H9 (cell line): ENCODE measurements at regions not wholly inside any gene's neighbourhood (a gene's known extent, or its start where the extent isn't known, plus 50 kb on each side); places are given as distances from the start of the nearest gene placed in this dataset.

Experiments
- DNase-seq: peaks from one replicate; pipeline ENCODE4 v3.0.0-alpha.2; 2017
- H2AFZ ChIP-seq: one replicate; pipeline ENCODE4 v1.6.1; 2013; ENCODE audit warnings: mild to moderate bottlenecking, low read length, control low read depth, moderate library complexity
- H2AK5ac ChIP-seq: 2 replicates; pipeline ENCODE4 v1.6.1; 2013; ENCODE audit warnings: low read length, control low read depth, mixed read lengths; ENCODE audit not compliant: insufficient read length
- H2BK120ac ChIP-seq: one replicate; pipeline ENCODE4 v1.6.1; 2013; ENCODE audit warnings: low read depth, mild to moderate bottlenecking, low read length, control low read depth, inconsistent platforms; ENCODE audit not compliant: poor library complexity, severe bottlenecking
- H2BK12ac ChIP-seq: 2 replicates; pipeline ENCODE4 v1.6.1; 2013; ENCODE audit warnings: low read length, control low read depth, mixed read lengths, low read depth; ENCODE audit not compliant: insufficient read length
- H2BK15ac ChIP-seq: 2 replicates; pipeline ENCODE4 v1.6.1; 2013; ENCODE audit warnings: low read depth, low read length, control low read depth
- H2BK20ac ChIP-seq: one replicate; pipeline ENCODE4 v1.6.1; 2013; ENCODE audit warnings: low read depth, mild to moderate bottlenecking, low read length, control low read depth, inconsistent platforms; ENCODE audit not compliant: poor library complexity, severe bottlenecking
- H2BK5ac ChIP-seq: 2 replicates; pipeline ENCODE4 v1.6.1; 2013; ENCODE audit warnings: low read length, control low read depth, mixed read lengths; ENCODE audit not compliant: insufficient read length
- H3K14ac ChIP-seq: 2 replicates; pipeline ENCODE4 v1.6.1; 2013; ENCODE audit warnings: low read length, control low read depth; ENCODE audit not compliant: insufficient read depth
- H3K18ac ChIP-seq: 2 replicates; pipeline ENCODE4 v1.6.1; 2013; ENCODE audit warnings: low read depth, mild to moderate bottlenecking, mixed read lengths, low read length, control low read depth; ENCODE audit not compliant: insufficient read length
- H3K23ac ChIP-seq: 2 replicates; pipeline ENCODE4 v1.6.1; 2013; ENCODE audit warnings: low read length, control low read depth, mixed read lengths, low read depth; ENCODE audit not compliant: insufficient read length
- H3K23me2 ChIP-seq: 2 replicates; pipeline ENCODE4 v1.6.1; 2013; ENCODE audit warnings: low read depth, mild to moderate bottlenecking, mixed read lengths, low read length, control low read depth; ENCODE audit not compliant: insufficient read length, poor library complexity, severe bottlenecking
- H3K27ac ChIP-seq: 2 replicates; pipeline ENCODE4 v1.5.1; 2013; ENCODE audit warnings: low read length, control low read depth, mixed read lengths, low read depth; ENCODE audit not compliant: insufficient read length
- H3K27me3 ChIP-seq: 2 replicates; pipeline ENCODE4 v1.6.1; 2013; ENCODE audit warnings: low read length, control low read depth, inconsistent platforms; ENCODE audit not compliant: insufficient read depth
- H3K4ac ChIP-seq: 2 replicates; pipeline ENCODE4 v1.6.1; 2013; ENCODE audit warnings: low read depth, mild to moderate bottlenecking, control low read depth, inconsistent platforms, low read length, moderate library complexity
- H3K4me1 ChIP-seq: 2 replicates; pipeline ENCODE4 v1.6.1; 2013; ENCODE audit warnings: low read length, control low read depth, inconsistent platforms; ENCODE audit not compliant: insufficient read depth
- H3K4me2 ChIP-seq: 2 replicates; pipeline ENCODE4 v1.6.1; 2013; ENCODE audit warnings: low read length, control low read depth, mixed read lengths; ENCODE audit not compliant: insufficient read length, insufficient read depth
- H3K56ac ChIP-seq: 2 replicates; pipeline ENCODE4 v1.6.1; 2013; ENCODE audit warnings: low read depth, mild to moderate bottlenecking, mixed read lengths, low read length, control low read depth; ENCODE audit not compliant: insufficient read length
- H3K79me1 ChIP-seq: 2 replicates; pipeline ENCODE4 v1.6.1; 2013; ENCODE audit warnings: low read depth, mild to moderate bottlenecking, moderate library complexity, low read length, control low read depth, inconsistent platforms; ENCODE audit not compliant: insufficient read depth, poor library complexity, severe bottlenecking
- H3K79me2 ChIP-seq: 2 replicates; pipeline ENCODE4 v1.6.1; 2013; ENCODE audit warnings: low read length, control low read depth, inconsistent platforms; ENCODE audit not compliant: insufficient read depth
- H3K9ac ChIP-seq: 2 replicates; pipeline ENCODE4 v1.6.1; 2013; ENCODE audit warnings: low read length, control low read depth, mixed read lengths; ENCODE audit not compliant: insufficient read length; ENCODE audit errors: extremely low read depth
- H3K9me3 ChIP-seq: one replicate; pipeline ENCODE4 v1.6.1; 2013; ENCODE audit warnings: low read depth, low read length, inconsistent platforms; ENCODE audit not compliant: control insufficient read depth
- H3T11ph ChIP-seq: one replicate; pipeline ENCODE4 v1.6.1; 2013; ENCODE audit warnings: mild to moderate bottlenecking, low read length, control low read depth, inconsistent platforms
- H4K20me1 ChIP-seq: one replicate; pipeline ENCODE4 v1.6.1; 2013; ENCODE audit not compliant: control insufficient read depth, insufficient read length, insufficient read depth
- H4K5ac ChIP-seq: 2 replicates; pipeline ENCODE4 v1.6.1; 2013; ENCODE audit warnings: low read depth, mild to moderate bottlenecking, mixed read lengths, low read length, control low read depth; ENCODE audit not compliant: insufficient read length
- H4K8ac ChIP-seq: replicated peaks from 2 replicates; pipeline ENCODE4 v1.6.1; 2013; ENCODE audit warnings: low read length, control low read depth, mixed read lengths, low read depth; ENCODE audit not compliant: insufficient read length
- H4K91ac ChIP-seq: 2 replicates; pipeline ENCODE4 v1.6.1; 2013; ENCODE audit warnings: low read depth, mild to moderate bottlenecking, moderate library complexity, mixed read lengths, low read length, control low read depth; ENCODE audit not compliant: insufficient read length
- H3K27ac Mint-ChIP-seq, 3 experiments: 2 replicates in 2 of 3; 3 replicates in 1 of 3; pipeline ENCODE4 v1.8.0; 2020 to 2021; ENCODE audit warnings: mixed read lengths in 3 of 3, mild to moderate bottlenecking in 1 of 3, moderate library complexity in 1 of 3
- H3K27me3 Mint-ChIP-seq: 2 replicates; pipeline ENCODE4 v1.8.0; 2021; ENCODE audit warnings: low read depth, mild to moderate bottlenecking, moderate library complexity, mixed read lengths
- H3K36me3 Mint-ChIP-seq, 3 experiments: 2 replicates in 2 of 3; 3 replicates in 1 of 3; pipeline ENCODE4 v1.8.0; 2020 to 2021; ENCODE audit warnings: low read depth in 3 of 3, mixed read lengths in 3 of 3; ENCODE audit not compliant: insufficient read depth in 1 of 3
- H3K4me1 Mint-ChIP-seq, 2 experiments: 2 replicates each; pipeline ENCODE4 v1.8.0; 2020; ENCODE audit warnings: mixed read lengths in 2 of 2
- H3K4me3 Mint-ChIP-seq, 2 experiments: 2 replicates in 1 of 2; 3 replicates in 1 of 2; pipeline ENCODE4 v1.8.0; 2020 to 2021; ENCODE audit warnings: mild to moderate bottlenecking in 2 of 2, mixed read lengths in 2 of 2, moderate library complexity in 1 of 2
- H3K9me3 Mint-ChIP-seq, 2 experiments: 2 replicates in 1 of 2; 3 replicates in 1 of 2; pipeline ENCODE4 v1.8.0; 2020; ENCODE audit warnings: mild to moderate bottlenecking in 2 of 2, mixed read lengths in 2 of 2, moderate library complexity in 1 of 2
- WGBS: extraction: QIAGEN DNeasy Blood & Tissue Kit; methylation state at CpG from one replicate; pipeline ENCODE4 v1.1.7; 2013; ENCODE audit warnings: missing lambda C conversion rate, low lambda C conversion rate, mixed read lengths; ENCODE audit not compliant: insufficient read length; ENCODE audit errors: extremely low coverage; 5-methylcytosine and 5-hydroxymethylcytosine counted together
- TF ChIP-seq, protein P1 (sequence below): fragments of 200-600 bp; sonication (generic); conservative IDR thresholded peaks from 3 replicates; pipeline ENCODE4 v1.8.0; 2021; ENCODE audit warnings: antibody characterized with exemption, mild to moderate bottlenecking

DNA sequence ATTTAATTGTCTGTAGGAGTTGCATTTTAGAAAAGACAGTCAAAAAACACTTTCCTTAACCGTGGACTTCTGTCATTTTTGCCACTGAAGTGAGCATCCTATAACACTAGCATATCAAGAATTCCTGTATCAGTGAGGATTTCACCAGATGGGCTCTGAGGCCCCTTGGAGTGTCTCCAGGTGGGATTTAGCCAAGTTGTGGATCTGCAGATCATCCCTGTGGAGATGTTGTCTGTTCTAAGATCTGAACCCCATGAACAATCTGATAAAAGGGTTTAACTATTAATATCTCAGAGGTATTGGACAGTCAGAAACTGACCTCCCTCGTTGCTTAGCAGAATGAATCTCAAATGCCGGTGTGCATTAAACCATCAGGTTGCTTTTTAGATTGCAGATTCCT is 165.0 kb upstream of the SRRM4 start:
- WGBS = no CpG with 5 or more reads among the region's 3 CpGs

More for the DNA sequence above, 165.0 kb upstream of the SRRM4 start:
- Histone ChIP-seq H3K27ac (no peak overlapping the region), H3T11ph (no peak overlapping the region), H4K91ac (no peak overlapping the region), H3K79me1 (no peaks in the 10 kb centered on the region), H3K14ac (no peak overlapping the region), H2BK15ac (no peak overlapping the region), H2AFZ (no peak overlapping the region), H4K20me1 (no peaks in the 10 kb centered on the region), H3K27me3 (no peaks in the 10 kb centered on the region), H3K79me2 (no peaks in the 10 kb centered on the region), H3K4me1 (no peaks in the 10 kb centered on the region), H2BK20ac (no peak overlapping the region), H2BK120ac (no peak overlapping the region), H3K18ac (no peak overlapping the region), H2AK5ac (no peak overlapping the region), H2BK12ac (no peak overlapping the region), H3K23me2 (peaks cover 3% of the 10 kb centered on the region), H2BK5ac (no peak overlapping the region), H3K9ac (no peak overlapping the region), H4K5ac (no peak overlapping the region), H3K9me3 (no peaks in the 10 kb centered on the region), H3K4ac (no peak overlapping the region), H3K56ac (no peak overlapping the region), H4K8ac (no peak overlapping the region), H3K23ac (no peak overlapping the region), H3K4me2 (no peak overlapping the region)
- DNase-seq = no peak
- Mint-ChIP-seq H3K27me3 (no peaks in the 10 kb centered on the region; the same call in 1 of the 2 replicates), H3K4me1 (peaks cover 25 to 30% of the 10 kb centered on the region in 2 experiments), H3K9me3 (no peaks in the 10 kb centered on the region), H3K36me3 (no peaks in the 10 kb centered on the region), H3K4me3 (no peak overlapping the region), H3K27ac (no peak overlapping the region)
- TF ChIP-seq, protein P1, sequence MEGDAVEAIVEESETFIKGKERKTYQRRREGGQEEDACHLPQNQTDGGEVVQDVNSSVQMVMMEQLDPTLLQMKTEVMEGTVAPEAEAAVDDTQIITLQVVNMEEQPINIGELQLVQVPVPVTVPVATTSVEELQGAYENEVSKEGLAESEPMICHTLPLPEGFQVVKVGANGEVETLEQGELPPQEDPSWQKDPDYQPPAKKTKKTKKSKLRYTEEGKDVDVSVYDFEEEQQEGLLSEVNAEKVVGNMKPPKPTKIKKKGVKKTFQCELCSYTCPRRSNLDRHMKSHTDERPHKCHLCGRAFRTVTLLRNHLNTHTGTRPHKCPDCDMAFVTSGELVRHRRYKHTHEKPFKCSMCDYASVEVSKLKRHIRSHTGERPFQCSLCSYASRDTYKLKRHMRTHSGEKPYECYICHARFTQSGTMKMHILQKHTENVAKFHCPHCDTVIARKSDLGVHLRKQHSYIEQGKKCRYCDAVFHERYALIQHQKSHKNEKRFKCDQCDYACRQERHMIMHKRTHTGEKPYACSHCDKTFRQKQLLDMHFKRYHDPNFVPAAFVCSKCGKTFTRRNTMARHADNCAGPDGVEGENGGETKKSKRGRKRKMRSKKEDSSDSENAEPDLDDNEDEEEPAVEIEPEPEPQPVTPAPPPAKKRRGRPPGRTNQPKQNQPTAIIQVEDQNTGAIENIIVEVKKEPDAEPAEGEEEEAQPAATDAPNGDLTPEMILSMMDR = no peak
